ENCODE measurements at regions not wholly inside any gene's neighbourhood (a gene's known extent, or its start where the extent isn't known, plus 50 kb on each side); places are given as distances from the start of the nearest gene placed in this dataset.

GRCh38 chr1:194289569-194290266 lies 1103.3 kb upstream of the B3GALT2 start:
- DNase-seq = no peak

GRCh38 chr1:194288238-194288637 lies 1101.8 kb upstream of the B3GALT2 start:
- no peak for DNase-seq

- no peak for DNase-seq
Observed at GRCh38 chr1:194281376-194281775, 1095.0 kb upstream of the B3GALT2 start.

- no peak for DNase-seq
Observed at GRCh38 chr1:194280463-194280862, 1094.0 kb upstream of the B3GALT2 start.

- DNase-seq = no peak
Observed at GRCh38 chr1:194279975-194280374, 1093.6 kb upstream of the B3GALT2 start.

- no peak for DNase-seq
Observed at GRCh38 chr1:194277927-194278326, 1091.5 kb upstream of the B3GALT2 start.

- no peak for DNase-seq
Observed at GRCh38 chr1:194273660-194274059, 1087.2 kb upstream of the B3GALT2 start.

- DNase-seq = no peak
Observed at GRCh38 chr1:194268839-194269238, 1082.4 kb upstream of the B3GALT2 start.

- DNase-seq = no peak
Observed at GRCh38 chr1:194267021-194267420, 1080.6 kb upstream of the B3GALT2 start.

- DNase-seq = no peak
Observed at GRCh38 chr1:194256010-194256409, 1069.6 kb upstream of the B3GALT2 start.

- no peak for DNase-seq
Observed at GRCh38 chr1:194252199-194252598, 1065.8 kb upstream of the B3GALT2 start.

GRCh38 chr1:194241215-194241614 lies 1054.8 kb upstream of the B3GALT2 start:
- no peak for DNase-seq

GRCh38 chr1:194233069-194233468 lies 1046.7 kb upstream of the B3GALT2 start:
- no peak for DNase-seq

- DNase-seq = no peak
Observed at GRCh38 chr1:194230351-194231144, 1044.1 kb upstream of the B3GALT2 start.

GRCh38 chr1:194228427-194228826 lies 1042.0 kb upstream of the B3GALT2 start:
- DNase-seq = no peak

- no peak for DNase-seq
Observed at GRCh38 chr1:194227161-194227560, 1040.7 kb upstream of the B3GALT2 start.

- no peak for DNase-seq
Observed at GRCh38 chr1:194225821-194226220, 1039.4 kb upstream of the B3GALT2 start.

GRCh38 chr1:194223596-194223995 lies 1037.2 kb upstream of the B3GALT2 start:
- DNase-seq = no peak

- no peak for DNase-seq
Observed at GRCh38 chr1:194215448-194215847, 1029.0 kb upstream of the B3GALT2 start.

- DNase-seq = no peak
Observed at GRCh38 chr1:194214735-194215134, 1028.3 kb upstream of the B3GALT2 start.

GRCh38 chr1:194209920-194210319 lies 1023.5 kb upstream of the B3GALT2 start:
- no peak for DNase-seq

GRCh38 chr1:194208674-194209073 lies 1022.3 kb upstream of the B3GALT2 start:
- DNase-seq = no peak

- no peak for DNase-seq
Observed at GRCh38 chr1:194196562-194196961, 1010.1 kb upstream of the B3GALT2 start.

GRCh38 chr1:194194724-194195123 lies 1008.3 kb upstream of the B3GALT2 start:
- no peak for DNase-seq

GRCh38 chr1:194184974-194185373 lies 998.6 kb upstream of the B3GALT2 start:
- no peak for DNase-seq

All from NCI-H446 treated with DMSO at 0.1 percent for 48 hours (cell line).